Neural progenitor cell (in vitro differentiated cells): ENCODE measurements at regions not wholly inside any gene's neighbourhood (a gene's known extent, or its start where the extent isn't known, plus 50 kb on each side); places are given as distances from the start of the nearest gene placed in this dataset.

Source experiments
- EZH2phosphoT487 ChIP-seq: fragments of 200-600 bp; sonication (generic); IDR thresholded peaks from 2 replicates; pipeline ENCODE4 v1.6.1; 2017; ENCODE audit warnings: antibody characterized with exemption
- TF ChIP-seq, protein P1 (sequence below): fragments of 200-600 bp; sonication (generic); IDR thresholded peaks from 2 replicates; pipeline ENCODE4 v1.5.1; 2017; ENCODE audit warnings: antibody characterized with exemption, mild to moderate bottlenecking

DNA sequence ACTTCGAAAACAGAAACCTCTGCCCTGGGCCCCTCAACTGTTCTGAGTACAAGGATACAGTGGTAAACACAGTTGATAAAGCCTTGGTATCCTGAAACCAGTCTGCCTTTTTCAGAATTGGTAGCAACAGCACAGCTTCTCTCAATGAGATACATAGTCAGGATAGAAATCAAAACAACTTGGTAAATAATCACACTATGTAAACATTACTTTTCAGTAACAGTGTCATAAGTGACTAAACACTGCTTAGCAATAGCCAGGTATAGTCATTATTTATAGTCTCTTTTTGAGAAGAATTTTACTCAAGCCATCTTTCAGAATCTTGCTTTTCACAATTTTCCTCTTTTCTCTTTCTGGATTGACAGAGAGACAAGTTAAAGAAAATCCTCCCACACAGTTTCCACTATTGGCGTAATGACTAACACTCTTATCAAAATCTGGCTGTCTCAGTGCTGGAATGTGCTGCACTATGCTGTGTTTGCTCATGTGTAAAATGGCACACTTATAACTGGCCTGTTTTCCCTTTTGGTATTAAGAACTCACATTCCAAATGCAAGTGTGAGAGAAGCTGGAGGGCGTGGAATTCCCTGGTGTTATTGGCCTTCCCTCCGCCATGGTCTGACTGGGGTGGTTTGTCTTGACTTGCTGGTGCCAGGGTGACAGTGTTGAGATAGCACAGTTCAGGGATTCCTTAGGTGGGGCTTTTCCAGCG lies 368.8 kb downstream of the TDRD3 start:
- TF ChIP-seq, protein P1, sequence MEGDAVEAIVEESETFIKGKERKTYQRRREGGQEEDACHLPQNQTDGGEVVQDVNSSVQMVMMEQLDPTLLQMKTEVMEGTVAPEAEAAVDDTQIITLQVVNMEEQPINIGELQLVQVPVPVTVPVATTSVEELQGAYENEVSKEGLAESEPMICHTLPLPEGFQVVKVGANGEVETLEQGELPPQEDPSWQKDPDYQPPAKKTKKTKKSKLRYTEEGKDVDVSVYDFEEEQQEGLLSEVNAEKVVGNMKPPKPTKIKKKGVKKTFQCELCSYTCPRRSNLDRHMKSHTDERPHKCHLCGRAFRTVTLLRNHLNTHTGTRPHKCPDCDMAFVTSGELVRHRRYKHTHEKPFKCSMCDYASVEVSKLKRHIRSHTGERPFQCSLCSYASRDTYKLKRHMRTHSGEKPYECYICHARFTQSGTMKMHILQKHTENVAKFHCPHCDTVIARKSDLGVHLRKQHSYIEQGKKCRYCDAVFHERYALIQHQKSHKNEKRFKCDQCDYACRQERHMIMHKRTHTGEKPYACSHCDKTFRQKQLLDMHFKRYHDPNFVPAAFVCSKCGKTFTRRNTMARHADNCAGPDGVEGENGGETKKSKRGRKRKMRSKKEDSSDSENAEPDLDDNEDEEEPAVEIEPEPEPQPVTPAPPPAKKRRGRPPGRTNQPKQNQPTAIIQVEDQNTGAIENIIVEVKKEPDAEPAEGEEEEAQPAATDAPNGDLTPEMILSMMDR = no peak
- TF ChIP-seq EZH2phosphoT487 = no peak
